T-helper 1 cell (primary cell): ENCODE measurements at regions not wholly inside any gene's neighbourhood (a gene's known extent, or its start where the extent isn't known, plus 50 kb on each side); places are given as distances from the start of the nearest gene placed in this dataset.

Source experiments
- DNase-seq, 5 donors: peaks; one replicate each; pipeline ENCODE4 v3.0.0-alpha.2; 2012 to 2020

DNA sequence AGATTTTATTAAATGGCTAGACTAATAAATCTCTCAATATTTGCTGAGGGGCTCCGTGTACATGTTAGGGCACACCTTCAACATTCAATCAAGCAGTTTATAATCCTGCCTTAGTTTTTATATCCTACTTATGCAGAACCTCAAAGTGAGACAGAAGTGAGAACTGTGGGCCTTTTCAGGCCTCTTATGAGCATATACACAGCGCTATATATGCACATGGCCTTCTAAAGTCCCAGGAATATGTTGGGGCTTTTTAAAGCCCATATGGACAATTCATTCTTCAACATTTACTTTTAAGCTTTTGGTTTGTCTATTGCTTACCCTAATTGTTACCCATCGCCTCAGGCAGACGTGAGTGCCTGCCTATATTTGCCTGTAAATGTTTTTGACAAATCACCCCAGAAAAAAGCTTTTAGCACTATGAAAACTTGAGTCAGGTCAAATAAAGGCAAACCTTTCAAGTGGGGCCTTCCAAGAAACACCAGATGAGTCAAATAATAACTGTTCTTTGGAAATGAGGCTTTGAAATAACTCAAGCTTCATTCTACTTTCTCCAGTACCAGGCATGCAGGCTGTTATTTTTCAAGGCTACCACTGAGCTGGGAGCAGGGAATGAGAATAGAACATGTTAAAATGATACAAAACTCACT lies 58.2 kb downstream of the ESM1 start:
- DNase-seq, result peak in 1 of 5 donors; percentile 47

DNA sequence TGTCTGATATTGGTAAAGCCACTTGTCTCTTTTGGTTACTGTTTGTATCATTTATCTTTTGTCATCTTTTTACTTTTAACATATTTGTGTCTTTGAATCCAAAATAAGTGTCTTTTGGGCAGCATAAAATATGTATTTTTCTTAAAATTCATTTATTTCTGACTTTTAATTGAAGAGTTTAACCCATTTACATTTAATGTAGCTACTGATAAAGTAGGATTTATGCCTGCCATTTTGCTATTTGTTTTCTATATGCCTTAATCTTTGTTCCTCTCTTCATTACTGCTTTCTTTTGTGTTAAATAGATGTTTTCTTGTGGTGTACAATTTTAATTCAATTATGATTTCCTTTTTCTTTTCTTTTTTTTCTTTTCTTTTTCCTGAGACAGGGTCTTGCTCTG lies 60.9 kb downstream of the ESM1 start:
- DNase-seq, result no peak

DNA sequence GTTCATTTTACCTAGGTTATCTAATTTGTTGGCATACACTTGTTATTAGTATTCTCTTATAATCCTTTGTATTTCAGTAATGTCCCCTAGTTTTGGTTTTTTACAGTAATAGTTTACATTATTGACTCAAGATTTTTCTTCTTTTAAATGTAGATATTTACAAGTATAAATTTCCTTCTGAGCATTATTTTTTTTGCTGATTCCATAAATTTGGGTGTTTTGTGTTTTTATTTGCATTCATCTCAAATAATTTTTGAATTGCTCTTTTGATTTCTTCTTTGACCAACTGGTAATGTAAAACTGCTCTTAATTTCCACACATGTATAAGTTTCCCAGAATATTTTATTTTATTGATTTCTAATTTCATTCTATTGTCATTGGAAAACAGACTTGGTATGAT lies 68.1 kb downstream of the ESM1 start:
- no peak for DNase-seq

DNA sequence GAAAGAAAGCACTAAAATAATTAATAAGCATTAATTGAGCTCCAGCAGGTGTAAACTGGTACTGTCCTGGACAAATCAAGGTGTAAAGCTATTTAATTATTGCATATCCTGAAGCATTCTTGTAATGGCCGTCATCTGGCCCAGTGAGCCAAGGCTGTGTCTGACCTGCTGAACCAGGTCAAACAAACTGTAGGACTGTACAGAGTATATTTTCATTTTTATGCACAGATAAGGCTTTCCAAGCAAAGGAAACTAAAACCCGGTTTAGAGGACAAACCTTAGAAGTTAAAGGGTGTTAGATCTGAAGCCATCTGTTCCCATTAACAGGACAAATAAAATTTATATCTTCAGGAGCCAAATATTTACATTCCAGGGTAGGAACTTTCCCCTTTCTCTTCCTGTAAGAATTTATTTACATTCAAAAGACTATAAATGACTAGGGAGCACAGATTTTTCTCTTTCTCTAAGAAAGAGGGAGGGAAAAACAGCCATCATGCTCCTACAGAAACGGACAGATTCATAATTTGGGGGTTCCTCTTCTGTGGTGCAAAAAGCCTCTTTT lies 69.8 kb downstream of the ESM1 start:
- no peak for DNase-seq

DNA sequence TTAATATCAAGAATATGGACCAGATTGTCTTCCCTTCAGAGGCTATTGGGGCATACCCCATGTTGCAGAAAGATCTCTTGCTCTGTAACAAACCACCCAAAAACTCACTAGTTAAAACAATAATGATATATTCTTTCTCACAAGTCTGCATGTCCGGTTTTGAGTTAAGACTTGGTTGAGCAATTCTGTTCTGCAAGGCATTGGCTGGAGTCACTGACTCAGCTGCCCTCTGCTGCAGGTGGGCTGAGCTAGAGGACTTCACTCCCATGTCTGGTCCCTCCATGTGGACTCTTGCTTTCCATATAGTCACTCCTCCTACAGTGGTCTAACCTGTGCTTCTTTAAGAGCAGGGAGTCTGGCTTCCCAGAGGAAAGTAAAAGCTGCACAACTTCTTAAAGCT lies 73.4 kb downstream of the ESM1 start:
- DNase-seq, result no peak

DNA sequence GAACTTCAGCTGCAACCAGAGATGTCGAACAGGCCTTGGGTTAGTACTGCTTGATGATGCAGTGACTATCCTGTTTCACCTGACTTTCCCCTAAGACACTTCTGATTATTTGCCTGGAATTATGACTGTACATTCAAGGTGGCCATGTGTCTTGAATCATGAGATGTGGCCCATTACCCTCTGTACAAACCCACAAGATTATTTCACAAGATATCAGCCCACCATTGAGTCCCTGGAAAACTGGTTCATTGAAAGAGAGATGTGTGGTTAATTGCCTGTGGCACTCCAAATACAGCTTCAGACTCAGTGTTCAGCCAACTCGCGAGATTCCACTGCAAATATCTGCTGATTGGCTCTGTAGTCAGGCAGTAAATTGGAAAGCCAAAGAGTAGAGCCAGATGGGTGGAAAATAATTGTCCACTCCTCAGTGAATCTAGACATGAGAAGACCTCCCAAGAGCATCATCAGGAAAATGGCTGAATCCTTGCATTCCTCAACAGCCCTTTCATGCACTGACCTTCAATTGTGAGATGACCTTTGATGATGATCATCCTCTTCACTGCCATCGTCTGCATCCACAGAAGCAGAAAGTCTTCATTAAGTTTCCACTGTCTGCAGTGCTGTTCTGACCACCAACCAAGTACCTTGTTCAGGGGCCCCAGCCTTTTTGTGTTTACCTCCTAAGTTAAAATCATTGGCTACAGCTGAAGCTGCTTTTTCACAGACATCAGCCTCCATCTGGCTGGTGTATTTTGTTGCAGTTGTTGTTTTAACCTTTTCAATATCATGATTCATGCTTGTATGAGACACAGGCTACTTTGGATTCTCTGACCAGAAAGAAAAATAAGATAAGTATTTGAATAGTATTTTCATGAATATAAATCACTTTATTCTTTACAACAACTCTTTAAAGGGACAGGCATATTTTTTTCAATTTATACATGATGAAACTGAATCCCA lies 75.2 kb downstream of the ESM1 start:
- DNase-seq, result no peak

DNA sequence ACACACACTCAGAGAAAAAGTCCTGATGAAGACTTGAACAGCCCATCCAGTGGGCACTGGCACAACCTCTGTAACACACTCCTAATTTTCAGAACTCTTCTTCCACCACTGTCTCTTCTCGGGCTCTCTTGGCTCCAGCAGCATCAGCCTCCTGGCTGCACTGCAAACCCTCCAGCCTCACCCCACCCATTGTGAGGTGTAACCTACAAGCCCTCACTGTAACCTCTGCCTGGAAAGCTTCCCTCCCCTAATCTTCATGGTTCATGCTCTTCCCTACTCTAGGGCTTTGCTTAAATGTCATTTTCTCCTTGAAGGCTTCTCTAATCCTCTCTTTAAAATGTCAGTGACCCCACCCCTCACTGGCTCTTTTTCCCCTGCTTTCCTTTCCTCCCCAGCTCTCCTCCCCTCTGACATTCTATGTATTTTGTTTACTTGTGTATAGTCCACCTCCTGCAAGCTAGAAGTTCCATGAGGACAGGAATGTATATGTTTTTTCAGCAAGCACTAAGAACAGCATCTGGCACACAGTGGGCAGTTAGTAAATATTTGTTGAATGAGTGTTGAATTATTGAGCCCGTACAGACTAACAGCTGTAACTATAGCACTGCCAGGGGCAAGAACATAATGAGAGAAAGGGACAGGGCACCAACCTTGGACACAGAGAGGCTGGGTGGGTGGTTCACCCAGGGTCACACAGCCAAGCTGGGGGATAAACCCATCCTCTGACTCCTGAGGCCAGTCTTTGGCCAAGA lies 76.4 kb downstream of the ESM1 start:
- no peak for DNase-seq

DNA sequence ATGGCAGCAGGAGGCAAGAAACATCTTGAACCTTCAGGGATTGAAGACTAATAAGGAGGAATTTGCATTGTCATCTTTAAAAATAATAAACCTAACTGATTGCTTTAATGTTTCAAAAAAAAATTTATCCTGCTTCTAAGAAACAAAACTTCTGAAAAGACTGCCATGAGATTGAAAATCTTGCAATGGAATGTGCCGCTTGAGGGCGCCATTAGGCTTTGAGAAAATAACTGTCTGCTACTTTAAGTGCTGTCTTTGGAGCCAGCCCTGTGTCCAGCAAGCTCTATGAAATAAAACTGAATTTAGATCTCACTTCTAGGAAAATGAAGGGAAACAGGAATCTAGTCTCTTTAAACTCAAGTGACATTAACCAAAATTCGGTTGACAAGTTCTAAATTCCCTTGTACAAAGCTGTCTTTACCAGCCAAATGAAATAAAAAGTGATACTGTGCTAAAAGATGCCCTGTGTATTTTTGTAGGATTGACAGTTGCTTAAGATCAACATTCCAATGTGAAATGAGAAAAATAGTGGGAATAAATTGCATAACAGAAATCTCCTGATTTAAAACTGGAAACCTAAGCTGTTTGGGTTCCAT lies 79.4 kb downstream of the ESM1 start:
- peak in 4 of 5 donors; percentile 31 to 63 (median 52) for DNase-seq

DNA sequence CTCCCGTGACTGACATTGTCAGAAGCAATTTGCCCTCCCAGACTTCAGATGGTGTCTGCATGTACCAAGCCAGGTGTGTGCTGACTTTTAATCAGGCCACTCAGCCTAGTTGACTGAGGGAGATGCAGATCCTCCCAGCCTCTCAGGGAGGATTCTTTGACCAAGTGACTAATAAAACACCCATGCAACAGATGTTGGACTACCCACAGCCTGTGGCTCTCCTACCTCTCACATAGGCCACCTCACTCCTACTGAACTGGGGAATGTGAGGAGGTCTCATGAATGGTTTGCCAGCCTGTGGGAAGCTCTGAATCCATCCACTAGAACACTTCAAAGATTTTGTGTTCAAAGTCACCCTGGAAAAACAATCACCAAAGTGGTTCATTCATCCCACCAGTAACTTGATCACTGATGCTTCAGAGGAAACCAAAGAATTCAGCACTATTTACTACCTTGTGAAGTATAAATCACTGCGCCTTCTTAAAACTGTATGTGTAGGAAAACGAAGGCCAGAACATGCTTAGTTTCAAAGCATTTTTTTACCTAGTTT lies 80.1 kb downstream of the ESM1 start:
- DNase-seq, result no peak

DNA sequence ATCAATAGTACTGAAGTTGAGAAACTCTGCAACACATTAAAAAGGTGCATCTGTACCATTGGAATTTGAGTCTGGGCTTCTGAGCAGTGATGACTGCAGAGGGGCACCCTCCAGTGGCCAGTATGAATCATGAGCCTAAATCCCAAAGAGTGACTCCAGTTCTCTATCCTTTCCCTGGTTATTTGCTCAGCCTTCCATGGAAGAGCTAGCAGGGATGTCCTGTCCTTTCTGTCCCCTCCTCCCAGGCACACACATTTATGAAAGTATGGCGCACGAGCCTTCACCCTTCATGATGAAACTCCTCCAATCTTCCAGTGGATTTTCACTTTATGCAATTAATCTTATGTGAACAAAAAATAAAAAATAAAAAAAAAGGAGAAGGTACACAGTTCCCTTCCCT lies 81.0 kb downstream of the ESM1 start:
- DNase-seq, result no peak

DNA sequence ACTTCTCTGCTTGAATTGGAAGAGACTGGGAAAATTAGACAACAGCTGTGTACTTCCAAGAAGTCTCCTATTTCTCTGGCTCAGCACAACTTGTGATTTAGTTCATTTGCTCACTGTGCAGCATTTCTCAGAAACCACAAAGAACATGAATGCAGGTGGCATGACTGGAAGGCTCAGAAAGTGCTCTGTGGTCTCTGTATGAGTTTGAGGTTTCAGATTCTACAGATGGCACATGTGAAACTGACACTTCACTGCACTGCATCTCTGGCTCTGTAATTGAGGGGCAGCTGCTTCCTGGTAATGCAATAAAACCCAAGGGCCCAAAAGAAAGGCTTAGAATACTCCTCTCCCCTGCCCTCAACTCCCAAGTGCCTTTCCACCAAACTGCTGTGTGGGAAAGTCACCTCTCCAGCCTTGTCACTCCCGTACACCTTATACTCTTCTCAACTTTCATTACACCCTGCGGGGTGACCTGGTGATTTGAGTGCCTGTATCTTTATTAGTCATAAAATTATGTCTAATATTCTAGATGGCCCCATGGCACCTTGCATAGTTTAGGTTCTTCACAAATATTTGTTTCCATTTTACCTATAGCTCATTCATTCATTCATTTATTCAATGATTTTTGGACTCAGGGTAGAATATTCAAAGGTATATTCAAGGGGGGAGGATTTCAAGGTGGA lies 82.5 kb downstream of the ESM1 start:
- DNase-seq, result peak in 1 of 5 donors; percentile 91

DNA sequence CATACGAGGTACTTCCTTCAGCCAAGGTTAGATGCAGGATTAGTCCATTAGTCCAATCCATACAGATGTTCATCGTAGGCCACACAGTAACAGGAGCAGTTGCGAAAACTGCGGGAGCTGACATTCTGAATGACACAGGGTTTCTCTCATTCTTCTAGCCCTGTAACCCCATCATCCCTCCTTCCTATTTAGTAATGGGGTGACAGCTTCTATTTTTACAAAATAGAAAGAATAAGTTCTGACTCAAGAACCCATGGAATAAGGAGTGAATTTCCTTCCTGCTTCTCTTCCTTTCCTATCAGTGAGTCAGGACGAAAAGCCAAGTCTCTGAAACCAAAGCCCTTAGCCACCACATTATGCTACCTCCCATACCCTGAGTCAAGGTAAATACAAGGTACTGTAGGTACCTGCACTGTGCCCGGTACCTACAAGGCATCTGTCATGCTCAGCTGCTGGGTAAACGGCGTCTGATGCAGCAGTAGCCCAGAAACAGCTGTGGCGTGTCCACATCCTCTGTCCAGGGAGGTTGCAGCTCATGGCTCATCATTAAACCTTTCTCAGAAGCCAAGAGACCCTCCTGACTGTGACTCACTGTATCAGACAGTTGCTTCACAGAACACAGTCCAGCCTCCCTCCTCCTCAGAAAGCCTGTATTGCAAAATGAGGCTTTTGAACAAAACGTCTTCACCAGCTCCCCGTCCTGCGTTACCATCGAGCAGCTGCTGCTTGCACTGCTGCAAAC lies 84.2 kb downstream of the ESM1 start:
- DNase-seq, result no peak

DNA sequence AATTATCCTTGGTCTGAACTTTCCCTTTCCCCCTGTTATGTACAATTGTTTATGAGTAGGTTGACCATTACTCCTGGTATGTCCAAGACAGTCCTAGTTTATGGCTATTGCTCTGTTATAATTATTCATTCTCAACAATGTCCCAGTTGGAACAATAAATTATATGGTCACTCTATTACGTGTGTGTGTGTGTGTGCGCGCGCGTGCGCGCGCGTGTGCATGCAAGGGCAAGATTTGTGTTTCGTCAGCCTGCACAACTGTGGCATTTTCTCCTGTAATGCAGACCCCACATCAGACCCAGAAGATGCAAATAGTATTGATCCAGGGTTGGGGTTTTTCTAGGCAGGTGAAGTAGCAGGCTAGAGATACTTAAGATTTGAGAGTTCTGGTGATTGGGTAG lies 88.4 kb downstream of the ESM1 start:
- DNase-seq, result no peak

DNA sequence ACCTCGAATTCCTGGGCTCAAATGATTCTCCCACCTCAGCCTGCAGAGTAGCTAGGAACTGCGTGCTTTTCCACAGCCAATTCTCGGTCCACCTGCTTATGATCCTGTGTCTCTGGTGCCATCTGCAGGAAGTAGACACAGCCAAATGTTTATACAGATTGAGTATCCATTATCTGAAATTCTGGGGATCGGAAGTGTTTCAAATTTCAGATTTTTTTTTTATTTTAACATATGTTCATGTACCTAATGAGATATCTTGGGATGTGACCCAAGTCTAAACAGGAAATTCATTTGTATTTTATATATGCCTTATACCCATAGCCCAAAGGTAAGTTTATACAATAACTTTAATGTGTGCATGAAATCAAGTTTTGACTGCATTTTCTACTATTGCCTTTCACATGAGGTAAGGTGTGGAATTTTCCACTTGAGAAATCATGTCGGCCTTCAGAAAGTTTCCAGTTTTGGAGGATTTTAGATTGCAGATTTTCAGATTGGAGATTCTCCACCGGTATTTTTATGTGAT lies 89.5 kb downstream of the ESM1 start:
- peak in 1 of 5 donors; percentile 22 for DNase-seq

DNA sequence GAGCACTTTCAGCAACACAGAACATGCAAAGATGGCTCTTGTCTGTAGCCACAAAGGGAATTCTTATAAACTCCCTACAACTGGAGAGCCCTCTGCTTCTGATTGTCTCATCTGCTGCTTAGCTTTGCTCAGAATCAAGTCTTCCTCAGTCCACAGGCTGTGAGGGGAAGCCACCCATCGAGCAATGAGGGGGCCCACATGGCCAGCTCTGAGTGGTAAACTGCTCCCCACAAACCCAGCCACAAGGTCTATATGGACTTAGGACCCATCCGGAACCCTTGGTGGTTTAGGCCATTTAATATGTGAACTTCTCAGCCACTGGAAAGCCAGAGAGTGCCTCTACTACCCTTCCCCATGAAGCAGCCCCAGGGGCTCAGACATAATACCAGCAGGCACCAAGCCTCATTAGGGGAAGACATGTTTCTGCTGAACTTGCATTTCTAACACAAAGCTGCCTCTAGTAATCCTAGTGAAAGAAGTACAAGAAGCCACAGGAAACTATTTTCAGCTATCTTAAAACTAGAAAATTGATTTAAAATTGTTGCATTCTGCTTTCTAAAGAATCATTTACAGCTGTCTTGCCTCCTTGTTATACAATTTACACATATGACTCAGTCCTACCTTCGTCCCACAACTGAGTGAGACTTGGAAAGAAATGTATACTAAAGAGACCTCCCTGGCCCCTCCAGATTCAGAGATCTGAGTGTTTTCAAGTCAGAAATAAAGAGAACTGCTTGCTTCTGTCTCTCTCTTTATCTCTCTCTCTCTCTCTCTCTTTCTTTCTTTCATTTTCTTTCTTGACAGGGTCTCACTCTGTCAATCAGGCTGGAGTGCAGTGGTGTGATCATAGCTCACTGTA lies 90.2 kb downstream of the ESM1 start:
- no peak for DNase-seq

DNA sequence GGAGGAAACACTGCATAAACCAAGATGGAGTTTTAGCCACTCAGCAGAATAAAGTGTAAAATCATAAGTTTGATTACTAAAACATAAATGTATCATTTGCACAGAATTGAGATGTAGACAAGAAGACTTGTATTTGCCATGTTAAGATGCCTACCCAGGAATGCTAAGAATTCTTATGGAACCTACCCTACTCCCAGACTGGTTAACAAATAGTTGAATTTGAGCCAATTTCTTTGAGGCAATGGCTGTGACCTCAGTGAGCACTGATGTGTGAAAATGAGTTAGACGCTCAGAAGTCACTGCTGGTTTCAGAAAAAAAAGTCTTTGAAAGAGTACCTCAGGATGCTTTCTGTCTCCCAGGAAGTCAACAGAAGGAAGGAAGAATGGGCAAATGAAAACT lies 95.6 kb downstream of the ESM1 start:
- DNase-seq, result no peak

DNA sequence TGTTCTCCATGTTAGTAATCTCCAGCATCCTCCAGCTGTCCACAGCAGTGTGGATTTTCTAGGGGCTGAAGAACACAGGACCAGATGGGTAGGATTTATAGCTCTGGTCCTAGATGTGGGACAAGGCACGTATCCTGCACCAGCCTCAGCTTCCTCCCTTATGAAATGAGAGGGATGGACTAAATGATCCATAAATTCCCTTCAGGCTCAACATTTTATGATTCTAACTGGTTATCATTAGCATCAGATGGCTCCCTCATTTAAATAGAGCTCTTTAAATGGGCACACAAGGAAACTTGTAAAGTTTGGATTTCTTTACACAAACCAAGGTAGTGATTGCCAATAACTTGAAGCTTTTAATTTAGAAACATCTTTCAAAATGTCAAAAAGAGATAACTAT lies 97.7 kb downstream of the ESM1 start:
- DNase-seq, result no peak

DNA sequence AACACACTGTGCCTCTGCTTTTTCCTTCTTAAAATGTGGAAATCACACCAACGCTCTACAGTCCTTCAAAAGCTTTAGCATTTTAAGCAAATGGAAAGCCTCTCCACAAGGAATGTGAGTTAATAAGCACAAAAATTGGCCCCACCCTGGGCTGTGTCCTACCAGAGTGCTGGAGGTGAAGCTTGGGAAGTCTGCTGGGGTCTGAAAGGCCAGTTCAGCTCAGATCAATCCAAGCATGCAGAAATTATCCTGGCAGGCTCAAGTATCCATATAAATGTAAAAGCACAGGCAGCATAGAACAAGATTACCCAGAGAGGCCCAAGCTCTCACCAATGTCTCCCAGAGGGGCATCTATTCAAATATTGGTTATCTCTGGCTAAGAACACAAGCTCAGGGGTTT lies 98.5 kb downstream of the ESM1 start:
- no peak for DNase-seq

DNA sequence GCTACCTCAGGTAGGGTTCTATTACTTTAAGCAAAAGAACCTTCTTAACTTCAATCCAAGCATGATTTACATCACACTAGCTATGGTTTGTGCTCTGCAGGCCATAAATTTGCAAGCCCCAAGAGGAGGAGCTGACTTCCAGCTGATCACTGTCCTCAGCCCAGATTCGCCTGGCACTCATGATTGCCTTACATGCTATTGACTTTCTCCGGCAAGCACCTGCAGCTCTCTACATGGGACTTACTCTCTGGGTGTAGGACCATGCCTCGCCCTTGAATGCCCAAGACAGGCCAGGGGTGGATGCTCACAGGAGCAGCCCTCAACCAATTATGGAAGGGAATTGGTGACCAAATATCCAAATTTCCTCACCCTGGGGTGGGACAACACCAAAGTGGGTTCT lies 99.8 kb downstream of the ESM1 start:
- no peak for DNase-seq

DNA sequence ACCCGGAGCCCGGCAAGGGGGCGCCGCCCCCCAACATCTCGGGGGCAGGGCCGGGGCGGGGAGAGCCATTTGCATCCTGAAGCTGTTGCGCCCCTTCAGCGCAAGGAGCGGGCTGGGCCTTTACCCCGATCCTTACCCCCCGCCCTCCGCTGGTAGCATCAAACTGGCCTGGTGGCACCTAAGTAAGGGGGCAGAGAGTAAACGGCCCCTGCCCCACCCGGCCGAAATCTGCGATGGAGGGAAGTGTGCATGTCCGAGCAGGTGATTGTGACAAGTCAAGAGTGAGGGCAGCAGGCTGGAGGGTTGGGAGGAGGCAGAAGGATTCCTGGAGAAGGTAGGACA lies 101.2 kb downstream of the ESM1 start:
- DNase-seq, result no peak
